Dermis blood vessel endothelial cell (primary cell): ENCODE measurements at regions not wholly inside any gene's neighbourhood (a gene's known extent, or its start where the extent isn't known, plus 50 kb on each side); places are given as distances from the start of the nearest gene placed in this dataset.

ENCODE experiments used
- DNase-seq: peaks from one replicate; pipeline ENCODE4 v3.0.0; 2010

DNA sequence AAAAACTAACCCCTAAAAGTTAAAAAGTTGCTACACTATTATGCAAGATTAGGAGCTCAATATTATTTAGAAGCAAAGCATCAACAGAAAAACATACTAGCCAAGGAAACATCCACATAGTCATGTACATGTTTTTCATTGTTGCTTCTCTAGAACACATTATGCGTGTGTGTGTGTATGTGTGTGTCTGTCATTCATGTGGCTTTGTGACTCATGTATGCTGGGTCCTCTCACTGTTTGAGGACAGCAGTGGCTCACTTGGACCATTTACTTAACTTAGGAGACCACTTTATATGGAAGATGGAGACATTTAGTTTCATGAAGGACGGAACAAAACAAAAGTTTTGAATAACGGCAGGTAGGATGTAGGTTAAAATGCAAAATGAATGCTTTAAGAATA, 219.4 kb upstream of the THBS1 start:
- peak; percentile 11 for DNase-seq

DNA sequence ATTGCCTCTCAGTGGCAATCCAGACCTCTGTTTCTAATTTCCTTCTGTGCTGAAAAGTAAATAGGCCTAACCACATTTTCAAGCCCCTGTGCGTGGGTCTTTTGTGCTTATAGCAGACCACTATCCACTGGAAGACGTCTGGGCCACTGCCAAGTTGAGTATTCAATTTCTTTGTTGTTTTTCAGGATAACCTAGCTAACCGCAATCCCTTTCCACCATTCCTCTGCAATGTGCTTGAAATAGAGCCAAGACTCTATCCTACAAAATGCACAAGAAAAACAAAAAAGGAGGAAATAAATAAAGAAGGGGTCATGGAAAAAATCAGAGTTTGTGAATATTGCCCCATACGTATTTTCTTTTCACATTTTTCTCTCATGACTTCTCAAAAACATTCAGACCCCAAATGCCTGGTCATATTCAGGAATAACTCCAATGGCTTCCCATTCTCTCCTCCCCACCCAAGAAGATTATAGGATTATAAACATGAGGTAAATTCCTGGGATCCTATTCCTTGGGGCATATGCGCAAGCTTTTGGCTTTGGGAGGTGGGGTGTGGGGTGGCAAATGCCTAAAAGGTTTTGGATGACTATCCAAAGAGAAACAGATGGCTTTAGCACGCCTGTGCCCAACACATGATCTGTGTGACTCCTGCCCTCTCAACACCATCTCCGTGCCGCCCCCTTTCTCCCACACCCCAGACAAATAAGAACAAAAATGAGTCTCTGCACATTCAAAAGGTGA, 217.9 kb upstream of the THBS1 start:
- peak; percentile 97 for DNase-seq

GRCh38 chr15:39363761-39364586, 216.9 kb upstream of the THBS1 start:
- peak; percentile 59 for DNase-seq

- DNase-seq, result peak; percentile 50
Observed at GRCh38 chr15:39364721-39365120, 216.2 kb upstream of the THBS1 start.

DNA sequence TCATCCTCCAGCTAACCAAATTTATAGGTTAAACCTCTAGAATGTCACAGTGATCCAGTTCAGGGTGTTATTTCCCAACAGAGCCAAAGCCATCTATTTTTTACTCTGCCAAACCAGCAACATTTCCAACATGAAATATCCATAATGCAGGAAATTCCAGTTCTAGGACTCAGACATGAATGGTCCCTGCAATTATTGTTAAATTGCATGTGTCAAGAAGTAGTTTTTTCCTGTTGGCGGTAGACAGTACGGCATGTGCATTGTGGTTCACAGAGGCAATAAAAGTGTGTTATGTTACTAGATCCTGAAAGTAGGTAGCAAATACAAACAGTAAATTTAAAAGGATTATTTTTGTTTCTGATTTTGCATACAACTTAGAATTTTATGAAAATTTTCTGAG, 215.7 kb upstream of the THBS1 start:
- DNase-seq, result peak; percentile 95

DNA sequence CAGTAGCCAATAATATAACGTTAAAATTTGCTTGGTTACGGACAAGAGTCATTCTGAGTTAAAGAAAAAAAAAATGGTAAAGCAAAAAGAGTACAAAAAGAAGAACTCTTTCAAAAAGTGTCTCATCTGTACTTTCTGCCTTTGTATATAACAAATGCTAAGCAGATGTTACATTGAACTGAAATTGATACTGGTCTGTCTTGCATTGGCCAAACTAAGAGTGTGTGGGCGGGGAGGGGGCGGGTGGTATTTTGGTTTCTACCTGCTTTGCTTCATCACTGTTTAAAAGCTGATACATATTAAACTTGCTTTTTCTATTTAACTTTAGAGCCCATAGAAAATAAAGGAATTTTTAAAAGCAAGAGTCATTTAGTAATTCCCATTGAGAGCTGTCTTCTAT, 215.0 kb upstream of the THBS1 start:
- peak; percentile 19 for DNase-seq

GRCh38 chr15:39367596-39367995, 213.3 kb upstream of the THBS1 start:
- no peak for DNase-seq

DNA sequence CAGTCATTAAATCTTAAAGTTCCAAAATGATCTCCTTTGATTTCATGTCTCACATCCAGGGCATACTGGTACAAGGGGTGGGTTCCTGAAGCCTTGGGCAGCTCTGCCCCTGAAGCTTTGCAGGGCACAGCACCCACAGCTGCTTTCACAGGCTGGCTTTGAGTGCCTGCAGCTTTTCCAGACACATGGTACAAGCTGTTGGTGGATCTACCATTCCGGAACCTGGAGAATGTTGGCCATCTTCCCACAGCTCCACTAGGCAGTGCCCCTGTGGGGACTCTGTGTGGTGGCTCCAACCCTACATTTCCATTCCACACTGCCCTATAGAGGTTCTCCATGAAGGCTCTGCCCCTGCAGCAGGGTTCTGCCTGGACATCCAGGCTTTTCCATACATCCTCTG, 211.1 kb upstream of the THBS1 start:
- DNase-seq, result no peak

DNA sequence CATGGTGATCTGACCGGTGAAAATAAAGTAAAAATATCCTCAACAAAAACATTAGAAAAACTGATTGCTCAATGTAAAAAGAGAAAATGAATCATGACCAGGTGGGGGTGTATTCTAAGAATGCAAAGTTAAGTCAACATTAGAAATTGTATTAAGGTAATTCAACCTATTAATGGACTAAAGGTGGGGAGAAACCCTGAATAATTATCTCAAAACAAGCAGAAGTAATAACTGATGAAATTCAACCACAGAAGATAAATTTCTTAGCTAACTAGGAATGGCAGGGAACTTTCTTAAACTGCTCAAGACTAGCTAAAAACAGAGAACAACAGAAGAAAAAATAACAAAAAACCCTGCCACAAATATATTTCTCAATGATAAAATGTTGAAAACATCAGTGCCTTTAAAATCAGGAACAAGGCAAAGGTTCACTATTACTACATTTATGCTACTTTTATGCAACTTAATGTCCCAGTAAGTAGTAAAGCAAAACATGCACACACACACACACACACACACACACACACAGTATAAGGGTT, 204.4 kb upstream of the THBS1 start:
- no peak for DNase-seq

DNA sequence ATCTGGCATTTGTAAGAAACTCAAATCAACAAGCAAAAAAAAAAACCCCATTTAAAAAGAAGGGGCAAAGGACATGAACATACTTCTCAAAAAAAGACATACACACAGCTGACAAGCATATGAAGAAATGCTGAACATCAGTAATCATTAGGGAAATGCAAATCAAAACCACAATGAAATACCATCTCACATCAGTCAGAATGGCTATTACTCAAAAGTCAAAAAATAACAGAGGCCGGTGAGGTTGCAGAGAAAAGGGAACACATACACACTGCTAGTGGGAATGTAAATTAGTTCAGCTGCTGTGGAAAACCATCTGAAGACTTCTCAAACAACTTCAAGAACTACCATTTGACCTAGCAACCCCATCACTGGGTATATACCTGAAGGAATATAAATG, 199.4 kb upstream of the THBS1 start:
- no peak for DNase-seq

- no peak for DNase-seq
Observed at GRCh38 chr15:39388118-39388517, 192.8 kb upstream of the THBS1 start.

GRCh38 chr15:39391230-39391629, 189.6 kb upstream of the THBS1 start:
- peak; percentile 45 for DNase-seq

GRCh38 chr15:39392469-39393047, 188.3 kb upstream of the THBS1 start:
- peak; percentile 15 for DNase-seq

DNA sequence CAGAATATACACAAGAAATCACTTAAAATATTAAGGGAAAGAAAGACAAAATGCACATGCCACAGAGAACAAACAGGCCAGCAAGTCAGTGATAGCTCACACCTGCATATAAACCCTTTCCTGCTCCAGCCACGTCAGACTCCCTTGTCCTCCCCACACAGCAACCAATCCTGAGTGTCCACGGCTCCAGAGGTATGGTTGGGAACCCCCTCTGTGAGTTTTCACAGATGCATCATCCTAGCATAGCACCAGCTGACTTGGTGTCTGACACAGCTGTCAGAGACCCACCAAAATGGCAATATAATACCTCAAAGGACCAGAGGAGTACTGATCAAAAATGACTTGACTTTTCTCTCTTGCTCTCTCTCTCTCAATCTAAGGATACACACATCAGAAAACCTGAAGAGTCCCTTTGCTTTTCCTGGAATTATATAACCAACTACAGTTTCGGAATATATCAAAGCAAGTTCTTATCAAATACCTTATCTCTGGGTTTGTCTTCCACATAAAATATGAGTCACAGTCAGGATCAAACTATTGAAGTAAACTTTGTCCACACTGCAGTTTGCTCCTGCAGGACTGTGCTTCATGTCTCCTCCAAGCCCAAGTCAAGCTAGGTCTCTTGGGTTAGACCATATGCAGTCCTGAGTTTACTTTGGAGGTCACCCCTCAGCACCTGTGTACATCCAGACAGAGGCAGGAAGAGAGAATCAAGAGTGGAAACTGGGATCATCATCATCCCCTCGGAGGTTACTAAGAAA, 187.1 kb upstream of the THBS1 start:
- DNase-seq, result peak; percentile 33

- no peak for DNase-seq
Observed at GRCh38 chr15:39394496-39394895, 186.4 kb upstream of the THBS1 start.

- no peak for DNase-seq
Observed at GRCh38 chr15:39396979-39397615, 183.8 kb upstream of the THBS1 start.

- DNase-seq, result no peak
Observed at GRCh38 chr15:39397883-39398282, 183.0 kb upstream of the THBS1 start.

DNA sequence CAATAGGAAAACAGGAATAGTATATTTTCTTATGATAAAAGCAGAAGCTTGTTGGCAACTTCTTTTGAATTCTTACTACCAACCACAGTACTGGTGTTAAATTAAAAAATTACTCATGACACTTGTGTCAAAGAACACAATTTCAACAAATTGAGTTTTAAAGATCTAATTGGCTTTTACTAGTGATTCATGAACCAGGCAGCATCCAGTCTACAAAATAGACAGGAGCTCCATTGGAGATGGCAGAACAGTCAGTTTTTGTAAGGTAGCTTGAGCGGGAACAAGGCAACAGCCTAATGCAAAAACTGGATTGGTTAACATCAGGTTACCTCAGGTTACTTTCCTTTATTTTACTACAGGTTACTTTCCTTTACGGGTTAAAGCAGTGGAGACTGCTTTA, 181.3 kb upstream of the THBS1 start:
- DNase-seq, result no peak

- no peak for DNase-seq
Observed at GRCh38 chr15:39400002-39400401, 180.9 kb upstream of the THBS1 start.

DNA sequence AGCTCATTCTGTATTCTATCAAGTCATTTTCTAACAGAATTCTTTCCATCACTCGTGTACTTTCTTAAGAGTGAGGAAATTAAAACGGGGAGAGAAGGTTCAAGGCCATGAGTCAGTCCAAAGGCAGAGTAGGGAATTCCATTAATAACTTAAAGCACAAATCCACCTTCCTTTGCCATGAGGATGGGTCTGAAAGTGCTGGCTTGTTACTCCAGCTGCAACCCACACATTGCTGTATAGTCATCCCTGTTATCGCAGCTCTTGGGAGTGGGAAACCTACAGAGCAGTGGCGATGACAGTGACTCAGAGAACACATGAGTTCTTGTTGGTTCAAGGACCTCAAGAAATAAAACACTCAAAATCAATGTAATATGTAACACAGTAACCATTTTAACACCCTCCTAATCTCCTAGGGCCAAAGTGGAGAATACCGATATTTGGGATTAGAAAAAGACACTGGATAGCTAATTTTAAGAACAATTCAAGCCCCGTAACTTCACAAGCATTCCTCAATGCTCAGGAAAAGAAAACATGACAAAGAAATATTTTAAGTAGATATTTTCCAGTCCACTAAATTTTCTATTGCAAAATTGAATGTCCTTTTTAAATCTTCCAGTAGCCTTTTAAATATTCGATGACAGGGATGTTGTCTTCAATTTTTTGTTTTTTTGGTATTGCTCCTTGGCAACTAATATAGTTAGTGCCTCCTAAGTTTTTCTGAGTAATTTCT, 179.9 kb upstream of the THBS1 start:
- no peak for DNase-seq

- peak; percentile 72 for DNase-seq
Observed at GRCh38 chr15:39403640-39404117, 177.2 kb upstream of the THBS1 start.
